OCI-LY1 (cell line): ENCODE measurements at regions not wholly inside any gene's neighbourhood (a gene's known extent, or its start where the extent isn't known, plus 50 kb on each side); places are given as distances from the start of the nearest gene placed in this dataset.

Experiments used
- H2AFZ ChIP-seq: fragments of 200-600 bp; sonication (generic), shearing (Covaris generic); 2 replicates; pipeline ENCODE4 v1.6.0; 2014; ENCODE audit warnings: antibody characterized with exemption, mild to moderate bottlenecking, low read length
- H3F3A ChIP-seq: fragments of 200-600 bp; sonication (generic), shearing (Covaris generic); 2 replicates; pipeline ENCODE4 v1.6.0; 2014; ENCODE audit warnings: mild to moderate bottlenecking, antibody characterized with exemption, low read length, moderate library complexity; ENCODE audit not compliant: insufficient read depth
- H3K27ac ChIP-seq: fragments of 200-600 bp; sonication (generic); 2 replicates; pipeline ENCODE4 v1.5.1; 2014; ENCODE audit warnings: low read length, mixed run types, mild to moderate bottlenecking, low read depth; ENCODE audit not compliant: poor library complexity, severe bottlenecking
- H3K27me3 ChIP-seq: fragments of 200-600 bp; sonication (generic); 2 replicates; pipeline ENCODE4 v1.6.0; 2014; ENCODE audit warnings: antibody characterized with exemption, mild to moderate bottlenecking, low read length, moderate library complexity; ENCODE audit not compliant: insufficient read depth
- H3K36me3 ChIP-seq: fragments of 200-600 bp; sonication (generic); 2 replicates; pipeline ENCODE4 v1.6.1; 2014; ENCODE audit warnings: mild to moderate bottlenecking, antibody characterized with exemption, low read length, moderate library complexity, mixed read lengths; ENCODE audit not compliant: insufficient read depth
- H3K4me1 ChIP-seq: fragments of 200-600 bp; sonication (generic); 2 replicates; pipeline ENCODE4 v1.5.1; 2014; ENCODE audit warnings: mild to moderate bottlenecking, low read length, moderate library complexity; ENCODE audit not compliant: insufficient read depth, severe bottlenecking
- H3K4me2 ChIP-seq: fragments of 200-600 bp; sonication (generic), shearing (Covaris generic); 2 replicates; pipeline ENCODE4 v1.6.1; 2014; ENCODE audit warnings: low read length
- H3K4me3 ChIP-seq: fragments of 200-600 bp; sonication (generic); 2 replicates; pipeline ENCODE4 v1.5.1; 2014; ENCODE audit warnings: low read length, low read depth, mild to moderate bottlenecking, mixed read lengths; ENCODE audit not compliant: poor library complexity, severe bottlenecking
- H3K79me2 ChIP-seq: fragments of 200-600 bp; shearing (Covaris generic); 2 replicates; pipeline ENCODE4 v1.6.1; 2016; ENCODE audit warnings: mixed run types, low read length, mixed read lengths; ENCODE audit not compliant: insufficient read depth
- H3K9ac ChIP-seq: fragments of 200-600 bp; sonication (generic), shearing (Covaris generic); 2 replicates; pipeline ENCODE4 v1.6.1; 2014; ENCODE audit warnings: mild to moderate bottlenecking, low read length, mixed read lengths
- H3K9me2 ChIP-seq: fragments of 200-600 bp; sonication (generic), shearing (Covaris generic); 2 replicates; pipeline ENCODE4 v1.6.1; 2014; ENCODE audit warnings: low read depth, mild to moderate bottlenecking, low read length, mixed read lengths
- H3K9me3 ChIP-seq: fragments of 200-600 bp; shearing (Covaris generic); 2 replicates; pipeline ENCODE4 v1.6.1; 2014; ENCODE audit warnings: low read length, mixed read lengths
- H4K20me1 ChIP-seq: fragments of 200-600 bp; sonication (generic), shearing (Covaris generic); 2 replicates; pipeline ENCODE4 v1.6.0; 2016; ENCODE audit warnings: mild to moderate bottlenecking, low read length; ENCODE audit not compliant: insufficient read depth
- CTCF ChIP-seq: fragments of 200-600 bp; sonication (generic), shearing (Covaris generic); IDR thresholded peaks from 2 replicates; pipeline ENCODE4 v1.5.1; 2017; ENCODE audit warnings: mild to moderate bottlenecking, antibody characterized with exemption, low read length, moderate library complexity, mixed read lengths
- EZH2 ChIP-seq: fragments of 200-600 bp; sonication (generic), shearing (Covaris generic); IDR thresholded peaks from 2 replicates; pipeline ENCODE4 v1.8.0; 2017; ENCODE audit warnings: borderline replicate concordance, mixed run types, mild to moderate bottlenecking, antibody characterized with exemption, low read length, moderate library complexity, mixed read lengths

- no peak overlapping the region for H3K9ac ChIP-seq
- no peaks in the 10 kb centered on the region for H3K9me3 ChIP-seq
- H3K79me2 ChIP-seq, result no peaks in the 10 kb centered on the region
- no peaks in the 10 kb centered on the region for H3K36me3 ChIP-seq
- H3K4me1 ChIP-seq, result no peaks in the 10 kb centered on the region
- no peaks in the 10 kb centered on the region for H3K9me2 ChIP-seq
- no peaks in the 10 kb centered on the region for H3K27me3 ChIP-seq
- no peak overlapping the region for H2AFZ ChIP-seq
- TF ChIP-seq CTCF (no peak), EZH2 (no peak)
- no peaks in the 10 kb centered on the region for H4K20me1 ChIP-seq
- H3K27ac ChIP-seq, result no peak overlapping the region
- H3F3A ChIP-seq, result no peaks in the 10 kb centered on the region
- H3K4me3 ChIP-seq, result no peak overlapping the region
- H3K4me2 ChIP-seq, result no peak overlapping the region
Measured at GRCh38 chr5:17738446-17738845, 104.2 kb downstream of the TAF11L14 start.

DNA sequence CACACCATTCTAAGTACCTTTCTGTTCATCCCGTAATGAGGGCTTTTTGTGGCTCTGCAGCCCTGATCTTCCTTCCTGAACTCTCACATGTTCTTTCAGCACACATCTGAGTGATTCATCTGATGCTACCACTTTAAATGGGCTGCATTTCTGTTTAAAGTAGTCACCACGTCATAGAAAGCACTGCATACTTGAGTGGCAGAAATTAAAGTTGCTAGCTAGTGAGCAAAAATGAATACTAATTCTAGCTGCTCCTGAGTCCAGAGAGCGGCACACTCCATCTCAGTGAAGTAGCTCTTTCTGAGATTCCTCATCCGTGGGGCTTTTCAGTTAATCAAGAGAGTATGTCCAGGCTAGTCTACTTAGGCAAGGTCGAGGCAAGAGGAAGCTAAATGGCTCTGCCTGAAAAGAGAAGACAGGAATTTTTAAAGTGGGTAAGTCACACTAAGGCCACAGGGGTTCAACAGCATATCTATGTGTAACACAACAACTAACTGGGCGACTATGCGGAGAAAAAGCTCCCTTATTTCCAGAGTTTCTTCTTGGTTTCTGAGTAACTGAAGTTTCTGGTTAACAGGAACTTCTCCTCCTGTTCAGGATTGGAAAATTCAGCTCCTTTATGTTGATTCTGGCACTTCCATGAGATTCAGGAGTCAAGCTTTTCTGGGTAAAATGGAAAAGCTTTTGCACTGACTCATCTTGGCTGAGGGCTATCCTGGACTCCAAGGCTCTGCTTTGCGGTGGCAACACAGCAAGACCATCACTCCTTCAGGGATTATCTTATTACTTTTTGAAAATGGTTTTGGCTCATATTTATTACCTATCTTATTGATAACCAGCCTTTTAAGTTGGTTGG, 109.5 kb downstream of the TAF11L14 start:
- Histone ChIP-seq H3K9me3 (no peaks in the 10 kb centered on the region), H3K4me2 (no peak overlapping the region), H3K27ac (no peak overlapping the region), H3K4me1 (no peaks in the 10 kb centered on the region), H3K4me3 (no peak overlapping the region), H3K36me3 (no peaks in the 10 kb centered on the region), H4K20me1 (no peaks in the 10 kb centered on the region), H2AFZ (no peak overlapping the region), H3K79me2 (no peaks in the 10 kb centered on the region), H3F3A (no peaks in the 10 kb centered on the region), H3K9ac (no peak overlapping the region), H3K9me2 (no peaks in the 10 kb centered on the region), H3K27me3 (no peaks in the 10 kb centered on the region)
- TF ChIP-seq CTCF (no peak), EZH2 (no peak)

- Histone ChIP-seq H4K20me1 (no peaks in the 10 kb centered on the region), H3K27me3 (no peaks in the 10 kb centered on the region), H3K4me2 (no peak overlapping the region), H3K79me2 (no peaks in the 10 kb centered on the region), H3K27ac (no peak overlapping the region), H3K4me1 (no peaks in the 10 kb centered on the region), H3K9ac (no peak overlapping the region), H3K4me3 (no peak overlapping the region), H3F3A (no peaks in the 10 kb centered on the region), H3K9me2 (no peaks in the 10 kb centered on the region), H3K36me3 (no peaks in the 10 kb centered on the region), H2AFZ (no peak overlapping the region), H3K9me3 (no peaks in the 10 kb centered on the region)
- no peak for TF ChIP-seq CTCF
- no peak for TF ChIP-seq EZH2
Measured at GRCh38 chr5:17748201-17748600, 113.9 kb downstream of the TAF11L14 start.
